ENCODE measurements at regions not wholly inside any gene's neighbourhood (a gene's known extent, or its start where the extent isn't known, plus 50 kb on each side); places are given as distances from the start of the nearest gene placed in this dataset.
"Not testable (repeated sequence)": the region's sequence is repeated elsewhere in the genome, so short reads cannot be mapped to it uniquely, and the experiment has no call there.

DNA sequence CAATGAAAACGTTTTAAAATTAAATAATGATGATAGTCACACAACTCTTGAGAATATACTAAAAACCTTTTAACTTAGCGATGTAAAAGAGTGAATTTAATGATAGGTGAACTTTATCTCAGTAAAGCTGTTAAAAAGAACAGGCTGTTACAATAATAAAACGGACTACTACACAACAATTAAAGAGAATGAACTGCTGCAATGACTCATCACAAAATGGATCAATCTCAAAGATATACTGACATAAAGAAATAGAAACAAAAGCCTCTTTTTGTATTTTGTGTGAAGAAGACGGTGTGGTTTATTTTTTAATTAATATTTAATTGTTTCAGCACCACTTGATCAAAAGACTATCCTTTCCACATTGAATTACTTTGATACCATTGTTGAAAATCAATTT is 352.4 kb upstream of the GJE1 start:
- DNase-seq (ENCODE audit: low spot score): no peak

DNA sequence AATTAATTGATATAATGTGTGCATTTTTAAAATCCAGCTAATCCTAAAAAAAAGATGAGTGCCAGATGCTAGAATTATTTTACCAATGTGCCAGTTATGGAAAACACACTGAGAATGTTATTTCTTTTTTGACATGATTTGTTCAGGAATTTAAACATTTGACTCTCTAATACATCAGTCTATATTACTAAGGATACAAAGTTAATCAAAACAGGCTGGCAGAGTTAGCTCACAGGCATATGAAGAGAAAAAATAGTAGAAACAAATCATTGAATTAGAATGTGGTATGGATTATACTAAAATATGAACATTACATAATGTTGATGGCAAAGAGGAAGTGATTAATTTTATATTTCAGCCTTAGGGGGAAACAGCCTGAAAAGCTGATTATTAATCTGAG is 368.3 kb upstream of the GJE1 start:
- no peak for DNase-seq (ENCODE audit: low spot score)

DNA sequence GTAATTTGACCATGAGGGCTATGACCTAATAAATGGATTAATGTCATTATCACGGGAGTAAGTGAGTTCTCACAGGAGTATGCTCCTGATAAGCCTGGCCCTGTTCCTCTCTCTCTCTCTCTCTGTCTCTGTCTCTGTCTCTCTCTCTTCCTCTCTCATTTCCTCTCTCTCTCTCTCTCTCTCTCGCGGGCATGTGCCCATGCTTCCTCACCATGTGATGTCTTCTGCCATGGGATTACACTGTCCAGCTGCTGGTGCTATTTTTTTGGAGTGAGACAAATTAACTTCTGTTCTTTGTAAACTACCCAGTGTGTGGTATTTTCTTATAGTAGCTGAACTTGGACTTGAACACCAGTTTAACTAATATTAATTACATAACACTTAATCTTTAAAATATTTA is 374.3 kb upstream of the GJE1 start:
- no peak for DNase-seq (ENCODE audit: low spot score)

DNA sequence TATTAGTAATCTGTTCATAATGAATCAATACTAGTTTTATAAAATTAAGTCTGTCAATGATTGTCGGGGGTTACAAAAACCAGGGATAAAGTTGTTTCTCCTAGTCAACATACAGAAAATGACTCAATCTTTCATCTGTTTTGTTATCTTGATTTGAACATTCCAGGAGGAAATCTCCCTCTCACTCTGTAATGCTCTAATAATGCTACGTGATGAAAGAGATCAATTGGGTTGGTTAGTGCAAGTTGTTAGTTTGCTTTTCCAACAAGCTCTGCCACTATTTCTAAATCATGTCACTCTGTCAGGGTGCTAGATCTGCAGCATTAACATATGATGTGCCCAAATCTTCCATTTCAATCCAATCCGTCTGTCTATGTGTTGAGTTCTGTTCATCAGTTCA is 379.5 kb upstream of the GJE1 start:
- no peak for DNase-seq (ENCODE audit: low spot score)

DNA sequence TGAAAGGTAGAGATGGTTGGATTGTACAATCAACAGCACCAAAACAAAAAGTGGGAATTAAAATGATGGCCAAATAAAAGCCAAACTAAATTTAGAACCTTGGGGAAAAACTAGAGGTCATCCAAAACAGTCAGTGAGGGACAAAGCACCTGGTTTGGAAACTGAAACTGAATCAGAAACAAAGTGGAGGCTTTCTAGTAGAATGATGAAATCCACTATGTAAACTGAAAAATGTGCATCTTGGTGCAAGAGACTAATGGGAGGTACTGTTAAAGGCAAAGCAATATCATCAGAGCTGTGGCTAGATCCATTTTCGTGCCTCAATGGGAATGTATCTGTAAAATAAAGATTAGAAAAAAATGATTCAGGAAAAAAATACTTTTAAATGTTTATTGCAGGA is 380.0 kb upstream of the GJE1 start:
- DNase-seq (ENCODE audit: low spot score): no peak

DNA sequence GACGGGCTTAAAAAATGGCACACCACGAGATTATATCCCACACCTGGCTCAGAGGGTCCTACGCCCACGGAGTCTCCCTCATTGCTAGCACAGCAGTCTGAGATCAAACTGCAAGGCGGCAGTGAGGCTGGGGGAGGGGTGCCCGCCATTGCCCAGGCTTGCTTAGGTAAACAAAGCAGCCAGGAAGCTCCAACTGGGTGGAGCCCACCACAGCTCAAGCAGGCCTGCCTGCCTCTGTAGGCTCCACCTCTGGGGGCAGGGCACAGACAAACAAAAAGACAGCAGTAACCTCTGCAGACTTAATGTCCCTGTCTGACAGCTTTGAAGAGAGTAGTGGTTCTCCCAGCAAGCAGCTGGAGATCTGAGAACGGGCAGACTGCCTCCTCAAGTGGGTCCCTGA is 386.4 kb upstream of the GJE1 start:
- DNase-seq (ENCODE audit: low spot score): not testable (repeated sequence)

DNA sequence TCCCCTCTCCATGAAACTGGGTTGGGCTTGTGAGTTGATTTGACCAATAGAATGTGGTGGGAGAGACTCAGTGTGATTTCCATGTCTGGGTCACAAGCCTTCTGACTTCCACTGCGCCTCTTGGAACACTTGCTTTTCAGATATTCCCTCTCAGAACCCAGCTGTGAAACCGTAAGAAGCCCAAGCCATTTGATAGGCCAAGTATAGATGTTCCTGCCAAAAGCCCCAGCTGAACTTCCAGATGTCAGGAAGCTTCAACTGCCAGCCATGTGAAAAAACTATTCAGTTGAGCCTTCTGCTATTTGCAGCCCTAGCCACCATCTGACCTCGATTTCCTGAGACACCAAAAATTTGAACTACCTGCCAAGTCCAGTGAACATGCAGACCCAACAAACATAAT is 387.8 kb upstream of the GJE1 start:
- no peak for DNase-seq (ENCODE audit: low spot score)

DNA sequence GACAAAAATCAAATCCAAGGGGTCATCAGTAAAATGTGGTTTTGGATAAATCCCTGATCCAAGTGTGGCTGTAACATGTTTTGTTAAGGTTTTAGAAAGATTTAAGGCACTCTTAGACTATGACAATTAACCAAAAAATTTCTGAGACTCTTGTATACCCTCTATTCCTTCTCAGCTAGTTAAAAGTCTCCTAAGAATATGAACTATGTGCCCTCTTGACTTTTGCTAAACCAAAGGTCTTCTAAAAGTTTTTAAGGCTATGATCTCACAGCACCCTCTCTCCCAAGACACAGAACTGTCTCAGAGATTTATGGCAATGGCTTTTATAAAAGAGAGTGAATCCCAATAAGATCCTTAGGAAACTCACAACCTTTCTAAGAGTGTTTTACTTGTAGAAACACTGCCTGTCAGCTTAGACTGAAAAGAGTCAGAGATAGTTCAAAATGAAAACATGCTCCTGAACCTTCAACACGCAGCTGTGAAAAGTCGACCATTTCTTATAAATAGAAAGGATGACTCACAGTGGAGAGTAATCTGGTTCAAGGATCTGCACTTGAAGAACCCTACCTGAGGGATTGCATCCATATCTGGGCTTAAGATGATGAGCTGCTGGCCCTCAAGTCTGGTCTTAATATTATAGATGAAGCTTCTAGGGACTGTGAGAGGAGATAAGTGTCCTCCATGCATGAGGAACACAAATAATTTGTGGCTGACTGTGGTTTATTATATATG is 388.4 kb upstream of the GJE1 start:
- DNase-seq (ENCODE audit: low spot score): no peak

DNA sequence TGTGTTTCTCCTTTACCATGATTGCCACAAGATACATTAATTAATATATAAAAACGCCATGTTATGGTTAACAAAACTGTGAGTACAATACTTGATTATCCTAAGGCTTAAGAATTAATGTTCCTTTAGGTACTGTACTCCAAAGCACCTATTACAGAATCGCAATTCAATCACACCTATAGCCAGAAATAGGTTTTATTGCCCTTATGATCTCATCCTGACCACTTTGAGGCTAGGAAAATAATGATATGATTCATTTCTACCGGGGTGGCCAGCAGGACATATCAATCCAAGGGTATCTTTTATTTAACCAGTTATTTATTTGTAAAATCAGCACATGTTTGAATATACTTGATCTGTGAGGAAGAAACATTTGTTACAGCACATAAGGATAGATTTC is 396.6 kb upstream of the GJE1 start:
- DNase-seq (ENCODE audit: low spot score): no peak

DNA sequence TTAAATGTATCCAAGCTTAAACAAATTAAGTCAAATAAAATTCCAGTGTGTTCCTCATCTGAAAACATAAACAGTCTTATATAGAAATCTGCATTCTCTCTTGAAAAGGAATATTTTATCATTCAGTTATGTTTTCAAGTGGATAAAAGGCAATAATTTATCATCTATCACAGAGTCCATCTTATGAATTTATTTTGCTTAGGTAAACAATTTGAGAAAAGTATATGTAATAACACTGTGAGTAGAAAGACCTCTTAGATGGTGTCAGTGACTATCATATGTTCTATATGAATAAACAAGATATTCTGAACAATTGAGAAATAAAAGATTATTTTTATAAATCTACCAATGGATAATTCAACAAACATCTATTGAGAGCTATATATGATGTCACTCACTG is 397.6 kb upstream of the GJE1 start:
- DNase-seq (ENCODE audit: low spot score): no peak

DNA sequence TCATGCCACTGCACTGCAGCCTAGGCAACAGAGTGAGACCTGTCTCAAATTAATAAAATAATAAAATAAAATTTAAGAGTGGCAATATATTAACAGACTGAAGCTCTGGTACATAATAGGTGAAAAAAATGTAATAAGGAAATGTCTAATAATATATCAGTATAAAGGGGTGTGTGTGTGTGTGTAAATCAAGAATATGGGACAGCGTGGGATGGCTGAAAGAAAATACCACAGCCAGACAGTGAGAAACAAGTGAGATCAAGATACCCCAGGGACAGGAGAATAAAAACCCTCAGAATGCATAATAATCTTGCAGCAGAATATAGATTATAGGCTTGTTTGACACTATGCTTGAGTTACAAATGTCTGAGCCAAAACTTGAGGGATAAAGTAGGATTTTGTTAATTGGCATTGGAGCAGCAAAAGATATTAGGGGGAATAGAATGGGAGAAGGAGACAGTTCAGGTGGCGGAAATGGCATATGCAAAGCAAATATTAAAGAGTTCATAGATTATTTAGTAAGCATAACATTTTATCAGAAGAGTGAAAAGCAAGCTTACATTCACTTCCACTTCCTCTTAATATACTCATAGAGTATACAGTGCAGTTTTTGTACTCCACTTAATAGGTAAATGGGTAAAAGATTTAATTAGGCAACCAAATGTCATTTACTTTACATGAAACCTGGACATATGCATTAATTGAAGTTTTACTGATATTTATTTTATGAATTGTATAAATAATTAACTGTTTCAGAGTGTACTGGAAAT is 398.5 kb upstream of the GJE1 start:
- no peak for DNase-seq (ENCODE audit: low spot score)

DNA sequence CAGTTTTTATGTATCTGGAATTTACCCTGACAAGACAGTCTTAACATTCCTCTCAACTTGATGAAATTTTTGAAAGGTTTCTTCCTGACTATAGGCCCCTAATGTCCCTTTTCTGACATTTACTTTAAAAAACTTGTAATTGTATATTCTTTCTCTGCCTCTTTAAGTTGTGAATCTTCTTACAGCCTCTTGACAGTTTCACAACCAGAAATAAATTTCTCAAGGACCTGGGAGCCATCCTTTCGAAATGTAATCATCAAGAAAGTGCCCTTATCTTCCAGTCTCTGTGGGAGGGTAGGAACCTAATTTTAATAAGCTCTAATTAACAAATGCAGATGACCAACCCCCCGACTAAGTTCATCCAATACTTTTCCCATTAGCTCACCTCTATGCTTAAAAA is 403.6 kb upstream of the GJE1 start:
- no peak for DNase-seq (ENCODE audit: low spot score)

DNA sequence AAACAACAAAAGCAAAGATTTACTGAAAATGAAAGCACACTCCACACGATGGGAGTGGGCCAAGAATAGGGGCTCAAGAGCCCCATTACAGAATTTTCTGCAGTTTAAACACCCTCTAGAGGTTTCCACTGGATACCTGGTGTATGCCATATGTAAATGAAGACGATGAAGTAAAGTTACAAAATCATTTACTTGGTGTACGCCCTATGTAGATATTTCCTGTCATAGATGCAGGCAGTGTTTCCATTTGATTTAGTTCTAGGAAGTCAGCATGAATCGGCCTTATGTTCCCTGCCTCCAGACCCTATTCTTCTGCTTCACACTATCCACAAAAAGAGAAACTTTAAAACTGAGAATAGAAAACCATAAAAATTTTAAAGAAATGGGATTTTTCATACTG is 404.4 kb upstream of the GJE1 start:
- no peak for DNase-seq (ENCODE audit: low spot score)

DNA sequence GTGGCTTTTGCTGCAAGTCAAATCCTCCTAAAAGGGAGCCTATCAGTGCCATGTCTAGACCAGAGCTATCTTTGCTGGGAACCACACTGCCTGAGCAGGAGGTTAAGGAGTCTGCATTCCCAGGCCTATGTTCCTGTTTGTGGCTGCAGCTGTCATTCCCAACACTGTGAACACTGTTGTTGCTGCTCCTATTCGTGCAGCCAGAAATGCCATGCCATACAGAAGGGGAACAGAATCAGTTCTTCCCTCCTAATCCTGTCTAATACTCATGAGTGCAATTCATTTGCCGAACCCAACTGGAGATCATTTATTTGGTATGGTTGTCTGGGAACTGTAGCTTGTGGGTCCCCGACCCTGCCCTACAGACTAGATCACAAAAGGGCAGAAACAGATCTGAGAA is 406.5 kb upstream of the GJE1 start:
- no peak for DNase-seq (ENCODE audit: low spot score)

DNA sequence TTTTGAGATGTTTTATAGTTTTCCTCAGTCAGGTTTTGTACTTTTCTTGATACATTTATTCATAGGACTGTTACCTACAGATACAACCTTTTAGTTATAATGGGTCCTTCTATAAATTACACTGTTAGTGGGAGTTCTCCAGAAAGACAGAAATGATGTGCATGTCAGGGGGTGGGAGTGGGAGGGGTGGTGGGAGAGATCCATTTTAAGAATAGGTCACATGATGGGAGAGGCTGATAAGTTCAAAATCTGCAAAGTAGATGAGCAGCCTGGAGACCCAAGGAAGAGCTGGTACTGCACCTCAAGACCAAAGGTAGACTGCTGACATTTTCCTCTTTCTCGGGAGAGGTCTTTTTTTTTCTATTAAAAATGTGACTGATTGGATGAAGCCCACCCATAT is 408.0 kb upstream of the GJE1 start:
- DNase-seq (ENCODE audit: low spot score): no peak

DNA sequence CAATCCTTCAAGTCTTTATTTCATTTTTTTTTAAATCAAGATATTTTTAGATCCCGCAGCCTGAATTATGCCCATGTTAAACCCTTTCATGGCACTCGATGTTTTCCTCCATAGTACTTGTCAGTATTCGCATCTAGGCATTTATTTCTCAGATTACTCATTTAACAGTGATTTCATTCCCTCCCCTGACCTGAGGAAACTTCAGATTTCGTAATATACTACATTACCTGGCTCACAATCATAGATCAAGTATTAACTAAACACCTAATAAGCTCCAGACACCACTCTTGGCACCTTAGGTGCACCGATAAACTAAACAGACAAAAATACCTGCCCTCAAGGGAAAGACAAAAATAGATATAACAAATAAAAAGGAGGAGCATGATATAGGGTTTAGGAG is 413.2 kb upstream of the GJE1 start:
- DNase-seq (ENCODE audit: low spot score): no peak

DNA sequence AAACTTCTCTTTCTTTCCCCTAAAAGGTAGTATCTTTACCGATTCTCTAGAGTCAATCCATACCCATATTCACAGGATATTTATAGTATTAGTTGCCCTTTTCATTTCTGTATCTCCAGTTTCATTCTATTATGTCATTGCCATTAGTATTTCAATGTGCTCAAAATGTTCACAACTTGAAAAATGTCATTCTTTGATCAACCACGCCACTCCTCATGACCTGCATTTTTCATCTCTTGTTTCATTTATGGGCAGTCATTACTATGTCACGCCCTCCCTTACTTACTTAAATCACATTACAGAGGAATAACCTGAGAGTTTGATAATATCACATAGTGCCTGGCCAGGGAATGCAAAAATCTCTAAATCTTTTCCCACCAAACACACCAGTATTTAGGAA is 427.3 kb upstream of the GJE1 start:
- DNase-seq (ENCODE audit: low spot score): no peak

DNA sequence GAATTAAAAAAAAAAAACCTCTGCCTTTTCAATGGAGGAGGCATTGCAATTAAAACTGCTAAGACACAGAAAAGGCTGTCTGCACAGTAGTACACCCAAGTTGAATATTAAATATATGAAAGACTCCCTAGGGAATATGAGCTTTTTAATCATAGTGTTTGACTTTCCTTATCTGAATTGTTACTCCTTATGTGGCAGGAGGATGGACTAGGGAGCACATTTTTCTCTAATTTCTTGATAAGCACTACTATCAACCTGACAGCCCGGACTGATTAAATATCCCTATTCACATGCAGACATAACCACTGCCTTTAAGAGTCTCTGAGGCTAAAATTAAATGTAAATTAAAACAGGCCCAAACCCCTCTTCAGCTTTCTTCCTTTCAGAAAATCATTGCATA is 428.6 kb upstream of the GJE1 start:
- DNase-seq (ENCODE audit: low spot score): no peak

DNA sequence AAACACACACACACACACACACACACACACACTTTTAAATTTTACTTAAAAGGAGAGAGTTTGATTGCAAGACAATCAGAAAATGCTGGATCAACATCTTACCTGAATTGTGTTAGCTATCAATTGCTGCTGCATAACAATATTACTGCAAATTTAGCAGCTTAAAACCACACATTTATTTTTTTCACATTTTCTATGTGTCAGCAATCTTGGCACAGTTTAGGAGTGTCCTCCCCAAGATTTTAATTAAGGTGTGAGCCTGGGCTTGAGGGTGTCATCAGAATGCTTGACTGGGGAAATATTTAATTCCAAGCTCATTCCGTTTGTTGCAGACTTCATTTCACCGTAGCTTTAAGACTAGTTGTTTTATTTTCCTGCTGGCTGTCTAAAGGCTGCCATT is 431.0 kb upstream of the GJE1 start:
- no peak for DNase-seq (ENCODE audit: low spot score)

DNA sequence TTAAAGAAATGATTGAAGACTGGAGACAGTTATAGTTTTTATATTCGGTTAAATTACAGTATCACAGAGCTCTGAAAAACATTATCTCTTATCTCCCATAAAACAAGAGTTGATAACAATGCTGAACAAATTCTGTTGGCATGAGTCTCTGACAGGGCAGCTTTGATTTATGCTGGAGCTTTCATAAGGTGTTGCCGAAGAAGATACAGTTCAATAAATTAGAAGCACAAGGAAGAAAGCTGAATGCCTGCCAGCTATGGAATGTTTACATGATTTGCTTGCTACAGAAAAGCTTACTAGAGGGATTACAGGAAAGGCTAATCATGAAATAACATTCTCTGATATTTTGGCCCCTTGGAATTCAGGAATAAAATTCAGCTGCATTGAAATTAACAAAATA is 431.9 kb upstream of the GJE1 start:
- no peak for DNase-seq (ENCODE audit: low spot score)

DNA sequence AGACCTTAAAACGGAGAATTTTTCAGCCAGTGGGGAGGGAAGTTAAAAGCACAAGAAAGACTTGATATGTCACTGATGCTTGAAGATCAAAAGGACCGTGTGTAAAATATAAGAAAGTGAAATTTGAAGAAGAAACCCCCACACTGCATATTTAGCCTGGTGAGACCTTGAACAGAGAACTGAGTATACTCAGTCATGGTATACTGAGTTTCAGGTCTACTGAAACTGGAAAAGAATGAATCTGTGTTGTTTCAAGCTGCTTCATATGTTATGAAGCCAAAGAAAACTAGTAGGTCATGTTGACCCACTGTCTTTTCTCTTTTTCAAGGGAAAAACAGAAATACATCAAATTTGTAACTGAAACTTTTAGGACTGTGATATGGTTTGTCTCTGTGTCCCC is 443.8 kb upstream of the GJE1 start:
- DNase-seq (ENCODE audit: low spot score): no peak

DNA sequence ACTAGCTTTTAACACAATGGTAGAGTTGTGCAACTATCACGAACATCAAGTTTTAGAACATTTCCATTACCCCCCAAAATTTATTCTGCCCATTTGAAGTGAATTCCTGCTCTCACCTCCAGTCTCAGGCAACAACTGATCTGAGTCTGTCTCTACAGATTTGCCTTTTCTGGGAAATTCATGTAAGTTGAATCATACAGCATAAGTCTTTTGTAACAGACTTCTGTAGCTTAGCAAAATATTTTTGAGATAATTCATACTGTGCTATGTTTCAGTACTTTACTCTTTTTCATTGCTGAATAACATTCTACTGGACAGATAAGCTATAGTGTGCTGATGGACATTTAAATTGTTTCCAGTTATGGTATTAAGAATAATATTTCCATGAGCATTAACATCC is 447.3 kb upstream of the GJE1 start:
- DNase-seq (ENCODE audit: low spot score): no peak

DNA sequence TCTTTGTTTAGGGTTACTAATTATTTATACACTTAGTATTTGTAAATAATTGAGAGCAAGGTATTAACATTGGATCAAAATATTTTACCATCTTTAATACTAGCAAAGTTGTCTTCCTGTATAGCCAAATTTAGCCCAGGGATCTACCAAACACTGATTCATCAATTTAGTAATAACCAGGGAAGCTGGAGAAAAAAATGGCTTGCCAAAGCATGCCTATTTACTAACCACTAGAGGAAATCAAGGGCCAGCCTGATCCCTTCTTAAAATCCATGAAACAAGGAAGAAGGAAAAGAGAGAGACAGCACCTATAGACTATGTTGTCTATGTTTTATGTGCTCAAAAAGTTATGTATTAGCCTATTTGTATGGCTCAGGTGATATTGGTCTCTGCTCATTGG is 450.3 kb upstream of the GJE1 start:
- no peak for DNase-seq (ENCODE audit: low spot score)

DNA sequence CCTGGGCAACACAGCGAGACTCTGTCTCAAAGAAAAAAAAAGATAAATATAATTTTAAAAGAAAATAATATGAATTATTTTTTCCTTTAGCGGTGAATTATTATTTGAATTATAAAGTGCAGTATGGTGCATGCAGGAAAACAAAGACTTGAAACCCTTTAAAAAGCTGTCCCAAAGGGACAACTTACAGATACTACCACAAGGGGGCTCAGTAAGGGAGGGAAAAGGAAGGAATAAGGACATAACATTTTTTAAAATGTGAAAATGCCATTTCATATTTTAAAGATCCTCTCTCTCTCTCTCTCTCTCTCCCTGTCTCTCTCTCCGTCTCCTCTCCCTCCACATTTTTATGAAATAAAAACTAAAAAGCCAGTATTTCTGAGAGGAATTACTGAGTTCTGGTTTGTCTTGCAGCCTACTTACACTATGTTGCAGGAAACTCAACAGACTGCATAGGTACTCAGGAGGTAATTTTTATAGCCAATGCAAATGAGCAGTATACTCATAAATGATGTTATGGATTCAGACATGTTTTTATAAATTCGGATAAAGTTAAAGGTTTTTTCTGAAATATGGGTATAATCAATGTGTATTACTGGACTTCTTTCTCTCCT is 455.0 kb upstream of the GJE1 start:
- peak; percentile 2 for DNase-seq (ENCODE audit: low spot score)
